ENCODE measurements at regions not wholly inside any gene's neighbourhood (a gene's known extent, or its start where the extent isn't known, plus 50 kb on each side); places are given as distances from the start of the nearest gene placed in this dataset.
"Not testable (repeated sequence)": the region's sequence is repeated elsewhere in the genome, so short reads cannot be mapped to it uniquely, and the experiment has no call there.

DNA sequence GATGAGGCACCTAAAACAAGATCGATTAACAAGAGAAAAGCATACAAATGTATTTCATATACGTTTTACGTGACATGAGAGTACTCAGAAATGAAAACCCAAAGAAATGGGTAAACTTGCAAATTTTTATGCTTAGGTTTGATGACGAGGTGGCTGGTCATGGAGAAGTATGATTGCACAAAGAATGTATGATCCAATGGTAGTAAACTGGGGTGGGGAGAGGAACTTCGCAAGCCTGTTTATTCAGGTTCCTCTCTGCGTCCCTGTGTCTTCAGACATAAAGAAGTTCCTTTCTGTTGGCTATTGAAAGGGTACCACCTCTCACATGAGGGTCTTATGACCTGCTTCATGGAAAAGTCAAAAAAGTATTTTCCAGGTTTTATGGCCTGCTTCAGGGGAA is 309.2 kb downstream of the BCOR start:
- no peak for DNase-seq (ENCODE audit: low spot score)
- intact Hi-C loops (cut with DNase I): no loop called here

DNA sequence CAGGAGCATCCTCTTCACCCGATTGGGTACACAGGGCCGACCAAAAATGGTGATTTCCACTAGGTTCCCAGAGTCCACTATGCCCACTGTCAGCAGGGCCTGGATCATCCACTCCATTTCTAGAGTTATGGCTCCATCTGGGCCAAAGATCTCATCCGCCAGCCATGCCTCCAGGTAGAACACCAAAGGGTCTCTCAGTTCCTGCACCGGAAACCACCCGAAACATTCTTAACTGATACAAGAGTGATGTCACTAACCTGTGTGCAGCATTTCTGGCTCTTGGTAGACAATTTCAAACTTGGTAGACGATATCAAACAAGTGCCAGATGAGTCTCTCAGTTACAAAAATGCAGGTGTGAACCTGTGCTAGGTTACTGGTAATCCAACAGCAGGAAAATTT is 306.1 kb downstream of the BCOR start:
- intact Hi-C loops (cut with DNase I): no loop called here
- DNase-seq (ENCODE audit: low spot score): no peak

DNA sequence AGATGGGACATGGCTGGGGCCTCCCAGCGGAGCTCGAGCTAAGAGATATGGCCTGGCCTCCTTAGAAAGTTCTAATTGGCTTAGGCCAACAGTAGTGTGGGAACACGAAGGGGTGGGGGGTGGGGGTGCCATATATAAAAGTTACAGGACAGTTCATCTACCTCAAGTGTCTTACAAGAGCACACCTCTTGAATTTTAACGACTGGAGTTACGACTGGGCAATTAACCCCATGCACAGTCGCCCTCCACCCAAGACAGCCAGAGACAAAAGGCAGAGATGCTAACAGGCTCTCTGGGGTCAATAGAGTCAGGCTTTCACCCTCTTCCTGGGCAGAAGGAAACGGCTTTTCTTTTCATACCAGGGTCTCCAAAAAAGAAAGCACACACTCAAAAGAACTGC is 302.2 kb downstream of the BCOR start:
- no peak for DNase-seq (ENCODE audit: low spot score)
- intact Hi-C loops (cut with DNase I): no loop called here

DNA sequence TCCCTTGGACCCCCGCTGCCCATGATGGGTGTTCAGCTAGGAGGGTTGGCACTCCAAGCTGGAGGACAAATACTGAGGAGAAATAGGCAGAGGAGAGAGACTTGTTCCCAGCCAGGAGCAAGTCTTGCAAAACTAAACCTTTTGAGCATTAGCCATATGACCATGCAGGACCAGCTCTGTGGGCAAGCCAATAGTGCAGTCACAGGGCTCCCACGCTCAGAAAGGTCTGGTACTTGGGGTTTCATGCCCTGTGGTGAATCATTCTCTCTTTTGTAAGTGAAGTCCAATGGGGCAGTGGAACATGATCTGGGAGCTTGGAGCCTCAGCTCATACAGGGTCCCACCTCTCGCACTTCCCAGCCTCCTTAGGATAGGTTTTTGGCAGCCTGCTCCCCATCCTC is 300.9 kb downstream of the BCOR start:
- no peak for DNase-seq (ENCODE audit: low spot score)
- intact Hi-C loops (cut with DNase I): no loop called here

DNA sequence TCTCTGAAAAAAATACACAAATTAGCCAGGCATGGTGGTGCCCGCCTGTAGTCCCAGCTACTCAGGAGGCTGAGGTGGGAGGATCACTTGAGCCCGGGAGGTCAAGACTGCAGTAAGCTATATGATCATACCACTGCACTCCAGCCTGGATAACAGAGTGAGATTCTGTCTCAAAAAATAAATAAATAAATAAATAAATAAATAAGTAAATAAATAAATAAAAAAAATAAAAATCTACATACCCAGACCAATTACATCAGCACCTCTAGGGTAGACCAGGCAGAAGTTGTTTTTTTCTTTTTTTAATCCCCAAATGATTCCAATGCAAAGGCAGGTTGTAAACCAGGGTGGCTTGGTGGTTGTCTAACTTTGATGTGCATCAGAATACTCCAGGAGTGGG is 299.3 kb downstream of the BCOR start:
- intact Hi-C loops (cut with DNase I); DNase-seq (ENCODE audit: low spot score): not testable (repeated sequence)

DNA sequence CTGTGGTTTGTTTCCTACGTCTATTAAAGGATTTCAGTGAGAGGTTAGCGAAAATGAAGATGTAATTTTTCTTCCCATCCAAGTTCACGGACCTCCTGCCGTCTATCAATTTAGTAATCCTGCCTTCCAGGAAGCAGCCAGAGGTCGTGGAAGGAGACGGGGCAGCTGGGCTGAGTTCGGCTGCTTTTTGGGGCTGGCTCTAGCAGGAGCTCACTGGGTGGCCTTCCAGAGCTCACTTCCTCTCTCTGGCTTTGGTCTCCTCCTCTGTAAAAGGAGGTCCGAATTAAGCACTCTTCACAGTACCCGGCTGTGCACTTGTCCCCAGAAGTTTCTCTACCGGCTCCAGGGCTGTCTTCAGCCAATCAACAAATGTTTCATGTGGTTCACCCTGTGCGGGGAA is 295.4 kb downstream of the BCOR start:
- intact Hi-C loops (cut with DNase I): no loop called here
- no peak for DNase-seq (ENCODE audit: low spot score)

DNA sequence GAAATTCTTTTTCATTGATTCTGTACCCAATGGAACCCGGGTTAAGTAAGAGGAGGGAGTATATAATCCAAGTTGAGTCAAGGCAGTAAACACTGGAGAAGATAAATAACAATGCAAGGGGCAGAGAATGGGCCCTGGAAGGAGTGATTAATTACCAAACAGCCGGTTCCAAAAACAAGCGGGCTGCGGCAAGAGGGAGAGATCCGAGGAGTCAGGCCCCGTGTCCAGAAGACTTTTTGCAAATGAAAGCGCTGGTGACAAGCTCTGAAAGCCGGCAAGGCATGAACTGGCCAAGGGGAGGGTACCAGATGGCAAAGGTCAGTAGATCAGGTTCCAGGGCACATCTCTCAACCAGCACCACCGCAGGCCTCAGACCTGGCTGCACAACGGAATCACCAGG is 294.9 kb downstream of the BCOR start:
- no peak for DNase-seq (ENCODE audit: low spot score)
- intact Hi-C loops (cut with DNase I): no loop called here

DNA sequence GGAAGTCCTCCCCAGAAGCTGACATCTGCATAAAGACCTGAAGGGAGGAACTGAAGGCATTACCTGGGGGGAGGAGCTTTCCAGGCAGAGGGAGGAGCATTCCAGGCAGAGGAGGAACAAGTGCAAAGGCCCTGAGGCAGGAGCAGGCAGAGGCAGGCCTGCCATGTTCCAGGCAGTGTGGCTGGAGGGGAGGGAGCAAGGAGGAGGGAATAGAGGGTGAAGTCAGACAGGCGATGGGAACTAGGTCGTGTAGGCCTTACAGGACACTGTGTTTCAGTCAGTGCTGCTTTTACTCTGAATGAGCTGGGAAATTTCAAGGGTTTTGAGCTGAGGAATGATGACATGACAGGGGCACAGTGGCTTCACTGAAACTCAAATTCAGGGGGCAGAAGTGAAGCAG is 292.7 kb downstream of the BCOR start:
- intact Hi-C loops (cut with DNase I): no loop called here
- no peak for DNase-seq (ENCODE audit: low spot score)

DNA sequence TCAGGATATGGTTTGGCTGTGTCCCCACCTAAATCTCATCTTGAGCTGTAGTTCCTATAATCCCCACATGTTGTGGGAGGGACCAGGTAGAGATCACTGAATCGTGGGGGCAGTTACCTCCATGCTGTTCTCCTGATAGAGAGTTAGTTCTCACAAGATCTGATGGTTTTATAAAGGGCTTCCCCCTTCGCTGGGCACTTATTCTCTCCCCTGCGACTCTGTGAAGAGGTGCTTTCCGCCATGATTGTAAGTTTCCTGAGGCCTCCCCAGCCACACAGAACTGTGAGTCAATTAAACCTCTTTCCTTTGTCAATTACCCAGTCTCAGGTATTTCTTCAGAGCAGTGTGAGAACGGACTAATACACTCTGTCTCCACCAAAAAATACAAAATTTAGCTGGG is 291.9 kb downstream of the BCOR start:
- intact Hi-C loops (cut with DNase I): no loop called here

DNA sequence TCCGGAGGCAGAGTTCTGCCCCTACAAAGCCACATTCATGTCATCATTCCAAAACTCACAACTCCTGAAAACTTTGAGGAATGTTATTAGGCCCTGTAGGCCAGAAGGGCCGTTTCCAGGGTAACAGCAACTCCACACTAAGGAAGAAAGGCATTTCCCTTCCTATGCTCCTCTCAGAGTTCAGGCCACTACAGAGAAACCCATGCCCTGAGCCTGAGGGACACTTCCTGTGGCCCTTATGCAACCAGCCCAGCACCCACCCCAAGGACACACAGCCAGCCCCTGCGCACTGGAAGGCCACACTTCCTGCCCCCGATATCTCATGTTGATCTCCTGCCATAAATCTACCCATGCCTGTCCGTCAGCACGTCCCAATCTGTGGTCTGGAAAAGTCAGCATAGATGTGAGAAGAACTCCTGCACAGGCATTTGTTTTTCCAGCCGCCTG is 289.3 kb downstream of the BCOR start:
- intact Hi-C loops (cut with DNase I): no loop called here
- no peak for DNase-seq (ENCODE audit: low spot score)

More for the DNA sequence above, 291.9 kb downstream of the BCOR start:
- no peak for DNase-seq (ENCODE audit: low spot score)

DNA sequence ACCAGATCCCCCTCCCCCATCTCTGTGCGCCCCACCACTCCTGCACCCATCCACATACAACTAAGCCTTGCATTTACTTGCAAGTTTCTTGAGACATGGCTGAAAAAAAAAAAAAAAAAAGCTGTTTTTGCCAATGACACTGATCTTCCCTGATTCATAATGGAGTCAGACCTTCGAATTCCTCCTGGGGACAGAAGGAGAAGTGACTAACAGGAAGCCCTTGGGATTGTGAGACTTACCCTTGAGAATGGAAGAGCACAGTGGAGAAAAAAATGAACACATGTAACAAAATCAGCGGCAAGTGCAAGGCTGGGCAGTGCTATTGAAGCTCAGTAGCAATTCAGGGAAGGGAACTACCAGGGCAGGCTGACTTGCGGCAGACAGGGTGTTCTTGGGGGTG is 288.4 kb downstream of the BCOR start:
- DNase-seq (ENCODE audit: low spot score): no peak
- intact Hi-C loops (cut with DNase I): no loop called here

DNA sequence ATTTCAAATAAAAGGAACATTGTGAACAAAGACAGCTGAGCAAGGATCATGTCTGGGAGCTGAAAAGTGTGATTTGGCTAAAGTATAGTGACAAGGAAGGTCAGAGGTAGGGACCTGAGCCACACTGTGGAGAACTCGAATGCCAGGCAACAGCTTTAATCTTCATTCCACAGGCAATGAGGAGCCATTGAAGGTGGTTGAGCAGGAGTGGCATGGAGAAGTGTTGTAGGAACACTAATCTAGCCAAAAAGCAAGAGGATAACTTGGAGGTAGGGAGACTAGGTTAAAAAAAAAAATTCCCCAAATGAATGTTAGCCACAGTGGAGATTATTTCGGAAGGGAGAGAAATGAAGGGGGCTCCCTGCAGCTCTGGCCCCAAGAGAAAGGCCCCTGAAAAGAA is 286.9 kb downstream of the BCOR start:
- no peak for DNase-seq (ENCODE audit: low spot score)
- intact Hi-C loops (cut with DNase I): loop anchor here (5.0 to 10.0 kb wide), 4 partner anchors 54 to 654 kb away; no protein-coding TSS in a partner anchor

DNA sequence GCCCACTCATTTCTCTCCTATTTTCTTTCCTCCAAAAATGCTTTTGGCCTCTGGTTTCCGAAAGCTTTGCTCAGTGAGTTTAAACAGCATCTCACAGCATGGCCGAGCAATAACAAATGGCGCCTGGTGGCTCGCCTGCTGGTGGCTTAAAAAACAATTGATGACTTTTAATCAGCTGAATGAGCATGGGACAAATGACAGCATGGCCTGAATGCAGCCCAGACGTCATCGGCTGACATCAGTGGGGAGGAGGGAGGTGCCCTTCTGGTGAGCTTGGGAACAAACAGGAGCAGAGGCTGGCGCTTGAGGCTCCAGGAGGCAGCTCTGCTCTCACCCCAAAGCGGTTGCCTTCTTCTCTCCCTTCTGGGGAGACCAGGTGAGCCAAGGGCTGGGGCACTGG is 286.4 kb downstream of the BCOR start:
- intact Hi-C loops (cut with DNase I): loop anchor here (5.0 to 10.0 kb wide), 4 partner anchors 54 to 653 kb away; no protein-coding TSS in a partner anchor
- no peak for DNase-seq (ENCODE audit: low spot score)

DNA sequence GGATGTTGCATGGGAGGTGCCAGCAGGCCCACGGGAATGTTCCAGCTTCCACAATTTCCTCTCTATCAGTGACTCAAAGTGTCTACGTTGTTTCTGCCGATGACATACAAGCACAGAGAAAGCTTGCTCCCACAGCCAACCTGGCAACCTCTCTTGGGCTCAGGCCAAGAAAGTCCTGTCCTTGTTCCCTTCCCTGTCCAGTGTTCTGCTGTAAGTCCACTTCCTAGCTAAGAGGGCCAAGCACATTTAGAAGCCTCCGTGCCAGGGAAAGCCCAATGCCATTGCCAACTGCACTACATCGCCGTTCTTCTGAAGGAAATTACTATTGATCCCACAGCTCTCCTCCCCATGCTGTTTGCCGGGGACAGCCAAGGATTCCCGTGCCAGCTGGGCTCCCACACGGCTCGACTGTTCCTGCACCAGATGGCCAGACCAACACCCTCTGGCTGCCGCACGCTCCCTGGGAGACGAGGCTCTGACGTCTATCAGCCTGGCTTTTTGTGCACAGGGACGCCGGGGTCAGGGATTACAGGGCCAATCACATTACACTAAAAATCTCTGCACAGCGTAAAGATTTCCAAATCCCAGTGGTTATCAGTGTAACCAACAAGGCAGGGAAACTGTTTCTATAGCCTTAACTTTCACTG is 284.0 kb downstream of the BCOR start:
- intact Hi-C loops (cut with DNase I): loop anchor here (5.0 to 10.0 kb wide), 4 partner anchors 56 to 651 kb away; no protein-coding TSS in a partner anchor
- DNase-seq (ENCODE audit: low spot score): no peak

DNA sequence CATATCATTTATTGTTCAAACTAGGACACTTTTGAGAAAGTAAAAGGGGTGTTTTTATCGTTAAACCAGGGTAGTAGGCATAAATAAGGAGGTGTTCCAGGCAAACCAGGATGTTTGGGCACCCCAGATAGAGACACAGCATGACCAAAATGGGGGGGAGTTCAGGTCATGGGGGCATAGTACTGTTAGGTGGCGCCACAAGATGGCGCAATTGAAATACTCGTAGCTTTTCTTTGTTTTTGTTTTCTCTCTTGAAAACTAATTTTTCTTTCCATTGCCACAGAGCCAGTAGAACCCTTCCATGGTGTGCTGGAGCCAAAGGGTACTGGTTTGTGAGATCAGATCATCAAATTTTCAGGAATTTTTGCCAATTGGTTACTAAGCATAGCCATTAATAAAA is 283.4 kb downstream of the BCOR start:
- intact Hi-C loops (cut with DNase I): loop anchor here (5.0 to 10.0 kb wide), 4 partner anchors 57 to 650 kb away; no protein-coding TSS in a partner anchor

DNA sequence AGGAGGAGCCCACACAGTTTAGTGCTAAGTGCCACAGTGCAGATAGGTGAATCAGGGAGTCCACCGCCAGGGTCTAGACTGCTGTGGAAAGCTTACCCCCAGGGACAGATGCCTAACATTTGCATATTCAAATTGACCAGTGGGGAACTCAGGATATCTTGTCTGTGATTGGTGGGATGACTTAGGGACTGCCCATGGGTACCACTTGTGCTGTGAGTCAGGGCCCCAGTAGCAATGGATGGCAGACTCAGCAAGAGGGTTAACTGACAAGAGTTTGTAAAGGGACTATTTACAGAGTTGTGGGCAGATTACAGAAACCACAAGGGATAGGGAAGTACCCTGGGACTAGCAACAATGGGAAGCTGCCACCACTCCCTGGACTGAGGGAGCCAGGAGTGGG is 282.1 kb downstream of the BCOR start:
- DNase-seq (ENCODE audit: low spot score): no peak
- intact Hi-C loops (cut with DNase I): loop anchor here (5.0 to 10.0 kb wide), 8 partner anchors 92 to 649 kb away; no protein-coding TSS in a partner anchor

More for the DNA sequence above, 283.4 kb downstream of the BCOR start:
- DNase-seq (ENCODE audit: low spot score): no peak

DNA sequence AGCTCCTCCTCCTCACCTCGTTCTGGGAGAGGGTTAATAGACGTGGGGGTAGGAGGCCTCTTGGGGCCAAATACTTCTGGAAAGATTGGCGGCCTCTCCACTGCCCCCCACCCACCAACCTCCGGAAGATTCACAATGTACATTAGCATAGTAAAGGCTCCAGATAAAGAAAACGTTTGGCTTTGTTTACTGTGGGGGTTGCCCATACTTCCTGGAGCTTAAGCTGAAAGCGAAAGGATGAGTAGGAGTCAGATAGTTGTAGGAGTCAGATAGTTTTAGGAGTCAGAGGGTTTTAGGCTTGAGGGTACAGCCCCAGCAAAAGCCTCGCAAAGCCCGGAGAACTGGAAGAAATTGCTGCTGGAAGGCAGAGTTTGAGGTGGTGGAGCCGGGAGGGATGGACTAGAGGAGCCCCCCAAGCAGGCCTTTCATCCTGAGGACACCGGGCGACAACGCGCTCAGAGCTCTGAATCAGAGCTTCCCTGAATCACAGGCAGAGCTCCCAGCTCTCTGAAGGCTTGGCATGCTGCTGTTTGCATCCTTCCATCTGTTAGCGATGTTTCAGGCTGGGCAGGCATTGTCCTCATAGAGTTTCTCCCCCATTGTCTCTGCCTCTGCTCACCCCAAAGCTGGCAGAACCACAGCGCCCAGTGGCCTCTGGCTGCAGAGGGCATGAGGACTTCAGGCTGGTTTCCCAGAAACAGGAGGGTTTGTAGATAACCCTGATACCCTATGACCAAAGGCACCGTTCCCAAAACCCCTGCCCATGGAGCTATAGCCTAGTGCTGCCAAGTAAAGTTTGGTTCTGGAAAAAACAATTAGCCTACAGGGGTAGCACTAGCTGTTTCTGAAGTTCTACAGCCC is 280.7 kb downstream of the BCOR start:
- no peak for DNase-seq (ENCODE audit: low spot score)
- intact Hi-C loops (cut with DNase I): loop anchor here (5.0 to 10.0 kb wide), 8 partner anchors 90 to 648 kb away; no protein-coding TSS in a partner anchor

DNA sequence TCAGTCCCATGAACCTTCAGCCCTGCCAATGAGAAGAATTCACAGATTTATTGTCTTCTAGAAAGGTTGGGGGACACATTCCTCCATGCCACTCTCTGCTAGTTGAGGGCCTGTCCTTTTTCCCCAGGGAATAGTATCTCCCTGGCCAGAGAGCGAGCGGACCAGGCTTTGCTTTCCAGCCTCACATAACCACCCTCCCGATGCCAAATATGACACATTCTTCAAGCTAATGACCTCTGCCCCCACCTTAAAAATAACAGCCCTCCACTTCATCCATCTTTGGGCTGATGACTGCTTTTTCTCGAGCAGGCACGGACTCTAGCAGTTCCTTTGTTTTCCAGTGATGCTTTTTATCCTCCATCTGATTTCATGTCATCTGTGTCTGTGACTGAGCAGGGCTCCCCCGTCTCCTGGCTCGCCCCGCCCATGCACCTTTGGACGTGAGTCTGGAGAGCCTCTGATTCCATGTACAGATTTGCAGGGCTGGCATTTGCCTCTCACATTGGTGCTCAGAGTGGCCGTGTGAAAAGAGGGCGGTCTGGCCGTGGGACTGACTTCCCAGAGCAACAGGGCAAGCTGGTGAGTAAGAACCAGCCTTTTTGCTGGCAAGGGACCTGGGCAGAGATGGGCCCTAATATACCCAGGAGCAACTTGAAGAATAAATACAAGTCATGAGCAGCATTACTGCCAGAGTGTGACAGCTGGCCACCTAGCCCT is 279.8 kb downstream of the BCOR start:
- no peak for DNase-seq (ENCODE audit: low spot score)
- intact Hi-C loops (cut with DNase I): loop anchor here (5.0 to 10.0 kb wide), 8 partner anchors 89 to 647 kb away; no protein-coding TSS in a partner anchor

DNA sequence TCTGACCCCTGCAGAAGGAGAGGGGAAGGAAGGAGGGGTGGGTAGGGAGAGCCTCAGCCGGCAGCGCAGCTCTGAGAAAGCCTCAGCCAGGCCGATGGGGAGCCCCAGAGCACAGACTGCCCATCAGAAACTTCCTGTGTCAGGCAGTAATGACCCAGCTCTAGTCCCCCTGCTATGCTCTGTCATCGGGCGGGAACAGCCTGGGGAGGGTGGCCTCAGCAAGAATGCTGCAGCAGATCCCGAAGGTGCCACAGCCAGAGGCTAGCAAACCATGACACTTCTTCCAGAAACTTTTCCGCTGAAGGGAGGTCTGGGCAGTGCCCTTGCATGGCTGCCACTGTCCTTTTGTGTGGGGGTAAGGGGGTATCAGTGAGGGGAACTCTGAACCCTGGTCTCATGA is 279.0 kb downstream of the BCOR start:
- intact Hi-C loops (cut with DNase I): loop anchor here (5.0 to 10.0 kb wide), 8 partner anchors 89 to 646 kb away; no protein-coding TSS in a partner anchor
- no peak for DNase-seq (ENCODE audit: low spot score)

Measured in cardiac septum (tissue), 1 donor.